OCI-LY3 (cell line): ENCODE measurements at regions not wholly inside any gene's neighbourhood (a gene's known extent, or its start where the extent isn't known, plus 50 kb on each side); places are given as distances from the start of the nearest gene placed in this dataset.
A peak's percentile ranks its signal among the peaks of the same experiment; 100 is the strongest.

Experiments
- H2AFZ ChIP-seq: fragments of 200-600, 300-600 bp; shearing (Covaris generic); 2 replicates; pipeline ENCODE4 v1.6.0; 2014; ENCODE audit warnings: antibody characterized with exemption, low read depth, low read length
- H3K27ac ChIP-seq: fragments of 200-600, 300-600 bp; sonication (generic); 2 replicates; pipeline ENCODE4 v1.5.1; 2014; ENCODE audit warnings: mild to moderate bottlenecking, low read length, moderate library complexity, mixed read lengths
- H3K27me3 ChIP-seq: fragments of 200-600, 300-600 bp; sonication (generic); 2 replicates; pipeline ENCODE4 v1.6.1; 2014; ENCODE audit warnings: low read depth, low read length, mixed read lengths
- H3K36me3 ChIP-seq: fragments of 200-600, 300-600 bp; sonication (generic); replicated peaks from 2 replicates; pipeline ENCODE3; 2014; ENCODE audit warnings: low read depth, low read length, mixed read lengths
- H3K4me1 ChIP-seq: fragments of 300-600, 200-600 bp; sonication (generic); 2 replicates; pipeline ENCODE4 v1.6.1; 2014; ENCODE audit warnings: low read length, mixed read lengths
- H3K4me2 ChIP-seq: fragments of 200-600, 300-600 bp; sonication (generic); 2 replicates; pipeline ENCODE4 v1.6.1; 2014; ENCODE audit warnings: low read length, mixed read lengths
- H3K4me3 ChIP-seq: fragments of 300-600, 200-600 bp; sonication (generic); 2 replicates; pipeline ENCODE4 v1.5.1; 2014; ENCODE audit warnings: antibody characterized with exemption, mild to moderate bottlenecking, low read length, moderate library complexity
- H3K79me2 ChIP-seq: fragments of 300-600, 200-600 bp; shearing (Covaris generic); 2 replicates; pipeline ENCODE4 v1.6.1; 2014; ENCODE audit warnings: mild to moderate bottlenecking, low read length, mixed read lengths
- H3K9ac ChIP-seq: fragments of 300-600, 200-600 bp; shearing (Covaris generic); 2 replicates; pipeline ENCODE4 v1.6.0; 2014; ENCODE audit warnings: mild to moderate bottlenecking, low read length, moderate library complexity
- H3K9me3 ChIP-seq: fragments of 200-600, 300-600 bp; shearing (Covaris generic); 2 replicates; pipeline ENCODE4 v1.6.1; 2014; ENCODE audit warnings: low read length, mixed read lengths; ENCODE audit not compliant: insufficient read depth
- H4K20me1 ChIP-seq: fragments of 200-600, 300-600 bp; sonication (generic); 2 replicates; pipeline ENCODE4 v1.6.1; 2016; ENCODE audit warnings: low read length, mixed read lengths; ENCODE audit not compliant: insufficient read depth
- CTCF ChIP-seq: fragments of 200-600, 300-600 bp; sonication (generic); IDR thresholded peaks from 2 replicates; pipeline ENCODE4 v1.5.1; 2014; ENCODE audit warnings: antibody characterized with exemption, low read length, low read depth
- EZH2phosphoT487 ChIP-seq: fragments of 200-600 bp; shearing (Covaris generic); IDR thresholded peaks from 2 replicates; pipeline ENCODE4 v1.6.1; 2018; ENCODE audit warnings: antibody characterized with exemption, mixed run types, low read depth

DNA sequence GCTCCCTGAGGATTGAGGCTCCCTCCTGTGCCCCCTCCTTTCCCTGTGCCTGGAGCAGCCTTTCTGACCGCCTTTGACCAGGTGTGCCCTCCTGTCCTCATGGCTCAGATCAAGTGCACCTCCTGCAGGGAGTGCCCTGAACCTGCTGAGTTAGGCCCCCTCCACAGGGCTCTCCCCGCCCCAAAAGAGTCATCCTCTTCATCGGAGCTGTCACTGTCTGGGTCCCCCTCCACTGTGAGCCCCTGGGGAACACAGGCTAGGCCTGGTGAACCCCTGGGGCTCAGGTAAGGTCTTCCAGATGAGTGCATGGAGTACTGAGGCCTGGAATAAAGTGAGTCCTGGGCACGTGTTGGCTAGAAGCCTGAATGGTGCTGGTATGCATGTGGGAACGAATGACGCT lies 173.5 kb downstream of the INHBB start:
- no peak overlapping the region for H3K4me2 ChIP-seq
- peaks cover 8% of the 10 kb centered on the region; the same call in 1 of the 2 replicates for H3K27me3 ChIP-seq
- no peaks in the 10 kb centered on the region for H4K20me1 ChIP-seq
- no peak overlapping the region for H3K9ac ChIP-seq
- H3K27ac ChIP-seq, result no peak overlapping the region
- no peaks in the 10 kb centered on the region for H3K4me1 ChIP-seq
- no peak overlapping the region for H2AFZ ChIP-seq
- H3K4me3 ChIP-seq, result no peak overlapping the region
- TF ChIP-seq CTCF (no peak), EZH2phosphoT487 (no peak)
- H3K79me2 ChIP-seq, result no peaks in the 10 kb centered on the region
- no peaks in the 10 kb centered on the region for H3K36me3 ChIP-seq
- no peaks in the 10 kb centered on the region for H3K9me3 ChIP-seq

DNA sequence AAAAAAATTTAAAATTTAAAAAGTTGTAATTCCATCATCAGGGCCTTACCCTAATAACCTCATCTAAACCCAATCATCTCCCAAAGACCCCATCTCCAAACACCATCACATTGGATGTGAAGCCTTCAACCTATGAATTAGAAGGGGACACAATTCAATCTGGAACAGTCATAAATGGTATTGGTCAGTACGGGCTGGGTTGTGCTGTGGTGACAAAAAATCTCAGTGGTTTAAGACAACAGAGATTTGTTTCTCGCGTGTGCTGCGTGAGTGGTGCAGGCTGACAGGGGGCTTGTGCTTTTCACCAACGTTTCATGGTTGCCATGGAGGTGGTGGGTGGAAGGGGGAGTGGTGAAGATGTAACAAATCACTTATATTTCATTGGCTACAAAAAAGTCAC lies 174.5 kb downstream of the INHBB start:
- Histone ChIP-seq H3K9me3 (no peaks in the 10 kb centered on the region), H3K4me1 (no peaks in the 10 kb centered on the region), H2AFZ (no peak overlapping the region), H3K9ac (no peak overlapping the region), H3K79me2 (no peaks in the 10 kb centered on the region), H3K4me3 (no peak overlapping the region), H3K27me3 (peaks cover 11% of the 10 kb centered on the region; the same call in 1 of the 2 replicates), H3K27ac (no peak overlapping the region), H4K20me1 (no peaks in the 10 kb centered on the region), H3K4me2 (no peak overlapping the region), H3K36me3 (no peaks in the 10 kb centered on the region)
- TF ChIP-seq EZH2phosphoT487 (no peak), CTCF (no peak)

GRCh38 chr2:120520929-120521912 lies 175.3 kb downstream of the INHBB start:
- Histone ChIP-seq H3K4me2 (no peak overlapping the region), H2AFZ (no peak overlapping the region), H3K27ac (no peak overlapping the region), H3K36me3 (no peaks in the 10 kb centered on the region), H3K4me3 (no peak overlapping the region), H4K20me1 (no peaks in the 10 kb centered on the region), H3K27me3 (peaks cover 11% of the 10 kb centered on the region; the same call in 1 of the 2 replicates), H3K4me1 (no peaks in the 10 kb centered on the region), H3K9me3 (no peaks in the 10 kb centered on the region), H3K9ac (no peak overlapping the region), H3K79me2 (no peaks in the 10 kb centered on the region)
- TF ChIP-seq EZH2phosphoT487 (no peak), CTCF (peak; percentile 70)

GRCh38 chr2:120522151-120522751 lies 176.3 kb downstream of the INHBB start:
- no peaks in the 10 kb centered on the region for H3K9me3 ChIP-seq
- TF ChIP-seq CTCF (no peak), EZH2phosphoT487 (no peak)
- no peak overlapping the region for H3K27ac ChIP-seq
- no peak overlapping the region for H3K4me2 ChIP-seq
- H4K20me1 ChIP-seq, result no peaks in the 10 kb centered on the region
- H3K79me2 ChIP-seq, result no peaks in the 10 kb centered on the region
- no peaks in the 10 kb centered on the region for H3K4me1 ChIP-seq
- peaks cover 11% of the 10 kb centered on the region; the same call in 1 of the 2 replicates for H3K27me3 ChIP-seq
- H3K4me3 ChIP-seq, result no peak overlapping the region
- H2AFZ ChIP-seq, result no peak overlapping the region
- no peak overlapping the region for H3K9ac ChIP-seq
- no peaks in the 10 kb centered on the region for H3K36me3 ChIP-seq
